Mesenteric fat pad (tissue), 1 donor: ENCODE measurements at regions not wholly inside any gene's neighbourhood (a gene's known extent, or its start where the extent isn't known, plus 50 kb on each side); places are given as distances from the start of the nearest gene placed in this dataset.
"Not testable (repeated sequence)": the region's sequence is repeated elsewhere in the genome, so short reads cannot be mapped to it uniquely, and the experiment has no call there.

Experiments
- DNase-seq: peaks from one replicate; pipeline ENCODE4 v3.0.0-alpha.2; 2020; ENCODE audit warnings: low spot score
- donor health status: DM: yes; HTN: yes; CAD: no.

DNA sequence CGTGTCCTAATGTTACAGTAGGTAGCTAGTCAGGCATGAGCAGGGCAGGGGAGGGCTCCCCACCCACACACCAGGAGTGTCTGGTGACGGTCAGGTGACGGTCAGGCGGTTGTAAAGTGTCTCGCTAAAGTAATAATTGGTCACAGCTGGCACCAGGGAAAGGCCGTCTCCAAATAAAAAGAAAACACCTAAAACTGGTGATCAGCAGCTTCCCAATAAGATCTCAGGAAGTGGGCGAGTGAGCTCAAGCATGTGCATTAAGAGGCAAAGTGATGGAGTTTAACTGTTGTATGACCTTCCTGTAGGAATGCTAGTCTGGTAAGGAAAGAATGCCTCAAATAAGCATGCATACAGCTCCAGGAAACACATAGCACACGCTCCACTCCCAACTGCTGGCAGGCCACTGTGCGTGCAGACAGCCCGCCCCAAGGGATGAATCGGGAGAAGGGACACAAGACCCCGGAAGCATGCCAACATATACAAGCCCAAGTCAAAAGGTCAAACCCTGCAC lies 177.1 kb downstream of the RNF144A start:
- DNase-seq: no peak

DNA sequence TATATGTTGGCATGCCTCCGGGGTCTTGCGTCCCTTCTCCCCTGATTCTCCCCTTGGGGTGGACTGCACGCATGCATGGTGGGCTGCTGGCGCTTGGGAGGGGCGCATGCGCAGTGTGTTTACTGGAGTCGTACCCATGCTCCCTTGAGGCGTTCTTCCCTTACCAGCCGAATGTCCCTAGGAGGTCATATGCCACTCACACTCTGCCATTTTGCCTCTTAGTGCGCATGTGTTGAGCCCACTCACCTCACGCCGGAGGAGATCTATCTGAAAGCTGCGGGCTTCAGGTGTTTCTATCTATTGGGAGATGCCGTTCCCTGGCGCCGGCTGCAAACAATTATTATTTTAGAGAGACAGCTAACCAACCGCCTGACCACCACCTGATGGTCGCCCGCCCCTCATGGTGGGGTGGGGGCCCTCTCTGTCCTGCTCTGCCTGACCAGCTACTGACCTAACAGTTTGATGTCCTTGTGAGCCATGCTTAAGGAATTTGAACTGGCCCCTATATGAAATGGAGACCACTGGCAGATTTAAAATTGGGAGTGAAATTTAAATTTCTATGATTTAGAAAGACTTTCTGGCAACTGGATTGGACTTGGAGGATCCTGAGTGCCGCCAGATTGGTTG lies 179.6 kb downstream of the RNF144A start:
- no peak for DNase-seq

DNA sequence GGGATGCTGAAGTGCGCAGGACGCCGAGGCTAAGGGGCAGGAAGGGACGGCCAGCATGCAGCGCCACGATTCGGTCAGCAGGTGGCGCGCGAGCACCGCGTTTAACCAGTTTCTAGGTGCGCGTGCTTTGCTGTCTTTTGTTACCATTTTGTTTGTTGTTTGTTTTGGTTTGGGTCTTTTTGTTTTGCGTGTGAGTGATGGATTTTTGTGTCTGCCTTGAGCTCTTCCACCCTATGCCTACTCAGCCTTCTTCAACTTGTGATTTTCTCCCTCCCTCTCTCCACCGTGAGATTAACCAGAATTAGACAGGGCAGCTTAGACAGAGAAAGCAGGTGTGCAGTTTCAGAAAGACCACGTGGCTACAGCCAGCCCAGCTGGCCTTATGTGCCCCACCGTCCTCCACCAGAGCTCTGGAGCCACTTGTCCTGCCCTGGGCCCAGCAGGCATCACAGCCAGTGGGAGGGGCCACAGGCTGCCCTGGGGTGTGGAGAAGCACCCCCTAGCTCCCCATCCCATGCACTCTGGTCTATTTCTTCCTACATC lies 180.2 kb downstream of the RNF144A start:
- DNase-seq: no peak

DNA sequence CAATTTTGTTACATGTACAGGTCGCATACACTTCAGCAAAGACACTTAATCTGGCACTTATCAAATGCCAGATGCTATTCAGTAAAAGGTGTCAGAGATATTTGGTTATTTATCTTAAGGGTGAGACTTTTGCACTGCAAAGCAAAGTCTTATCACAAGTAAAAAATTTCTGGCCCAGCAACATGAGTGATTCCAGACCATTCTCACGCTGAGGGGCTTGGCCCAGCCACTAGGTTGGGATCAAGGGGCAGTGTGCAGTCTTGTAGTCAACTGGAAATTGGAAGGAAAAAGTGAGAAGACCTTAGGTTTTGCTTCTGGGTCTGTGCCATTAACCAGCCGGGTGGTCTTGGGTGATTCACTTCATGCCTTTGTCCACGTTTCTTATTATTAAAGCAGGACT lies 181.6 kb downstream of the RNF144A start:
- no peak for DNase-seq

DNA sequence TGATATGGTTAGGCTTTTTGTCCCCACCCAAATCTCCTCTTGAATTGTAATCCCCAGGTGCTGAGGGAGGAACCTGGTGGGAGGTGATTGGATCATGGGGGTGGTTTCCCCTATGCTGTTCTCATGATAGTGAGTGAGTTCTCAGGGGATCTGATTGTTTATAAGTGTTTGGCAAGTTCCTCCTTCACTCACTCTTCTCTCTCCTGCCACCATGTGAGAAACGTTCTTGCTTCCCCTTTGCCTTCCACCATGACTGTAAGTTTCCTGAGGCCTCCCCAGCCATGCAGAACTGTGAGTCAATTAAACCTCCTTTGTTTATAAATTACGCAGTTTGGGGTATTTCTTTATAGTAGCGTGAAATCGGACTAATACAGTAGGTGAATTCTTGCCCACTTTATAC lies 182.5 kb downstream of the RNF144A start:
- DNase-seq: not testable (repeated sequence)

DNA sequence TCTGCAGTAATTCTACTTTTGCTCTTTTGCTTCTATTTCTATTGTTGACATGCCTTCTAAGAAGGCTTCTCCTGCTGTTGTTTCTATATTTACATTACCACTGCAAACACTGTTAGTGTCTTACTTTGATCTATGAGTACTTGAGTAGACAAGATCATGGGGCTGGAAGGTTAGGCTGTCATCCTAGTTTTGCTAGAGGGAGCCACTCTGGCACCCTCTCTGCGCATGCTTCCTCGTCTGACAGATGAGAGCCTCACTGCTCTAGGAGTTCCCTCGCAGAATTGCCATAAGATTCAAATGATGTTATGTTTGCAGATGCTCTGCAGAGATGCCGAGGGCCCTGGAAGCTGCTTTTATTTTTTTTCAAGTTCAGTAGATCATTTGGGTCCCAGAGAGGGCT lies 185.6 kb downstream of the RNF144A start:
- no peak for DNase-seq

DNA sequence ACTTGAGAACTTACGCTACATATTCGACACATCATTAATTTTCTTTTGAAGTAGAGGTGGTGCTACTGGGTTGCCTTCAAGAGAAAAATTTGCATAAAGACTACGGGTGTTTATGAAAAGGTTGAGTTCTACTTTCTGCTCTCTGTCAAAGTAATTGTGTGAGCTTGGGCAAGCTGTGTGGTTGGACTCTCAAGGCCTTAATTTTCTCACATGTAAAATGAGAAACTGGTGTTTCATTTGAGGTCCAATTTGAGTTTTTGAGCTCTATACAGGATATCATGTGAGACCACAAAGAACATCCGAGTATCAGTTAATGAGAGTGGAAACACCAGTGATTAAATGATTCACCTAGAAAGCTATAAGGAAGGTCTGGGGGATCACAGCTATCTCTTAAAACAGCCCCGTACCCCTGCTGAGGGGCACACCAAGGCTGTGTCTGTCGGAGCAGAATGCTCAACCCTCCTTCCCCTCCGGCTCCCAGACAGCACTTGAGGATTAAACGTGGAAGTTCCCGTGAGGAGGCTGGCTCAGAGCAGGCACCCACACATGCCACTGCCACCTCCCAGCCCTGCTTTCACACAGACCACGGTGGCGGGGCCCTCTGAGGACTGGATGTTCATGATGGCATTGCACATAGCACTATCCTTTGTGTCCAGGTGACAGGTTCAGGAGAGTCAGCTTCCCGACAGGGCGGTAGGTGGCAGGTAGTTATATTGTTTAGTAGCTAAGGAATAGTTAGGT lies 191.8 kb downstream of the RNF144A start:
- no peak for DNase-seq

DNA sequence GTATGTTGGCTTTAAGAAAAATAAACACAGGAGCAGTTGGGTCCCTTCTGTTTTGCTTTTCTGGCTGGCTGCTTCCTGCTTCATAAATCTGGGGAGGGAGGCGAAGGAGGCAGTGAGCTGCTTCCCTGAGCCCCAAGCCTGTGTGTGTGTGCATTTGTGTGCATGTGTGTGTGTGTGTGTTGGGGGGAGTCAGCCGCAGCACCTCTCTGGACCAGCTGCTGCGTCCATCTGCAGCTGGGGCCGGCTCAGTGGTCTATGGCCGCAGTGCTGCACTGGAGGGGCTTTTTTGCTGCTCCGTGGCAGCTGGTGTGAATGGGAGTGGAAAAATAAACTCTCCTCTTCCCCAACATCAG lies 192.3 kb downstream of the RNF144A start:
- DNase-seq: no peak

DNA sequence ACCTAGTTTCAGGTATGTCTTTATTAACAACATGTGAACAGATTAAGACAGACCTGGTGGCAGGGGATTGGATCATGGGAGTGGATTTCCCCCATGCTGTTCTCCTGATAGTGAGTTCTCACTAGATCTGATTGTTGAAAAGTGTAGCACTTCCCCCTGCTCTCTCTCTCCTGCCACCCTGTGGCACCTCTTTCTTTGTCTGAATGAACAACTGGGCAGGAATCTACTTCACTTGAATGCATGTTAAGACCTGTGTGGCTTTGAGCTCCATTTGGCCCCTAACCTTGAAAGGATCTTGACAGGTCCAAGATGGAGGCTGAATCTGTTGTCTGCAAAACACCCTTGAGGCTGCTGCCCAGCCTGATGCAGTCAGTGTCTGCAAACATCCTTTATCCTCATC lies 194.4 kb downstream of the RNF144A start:
- DNase-seq: no peak

DNA sequence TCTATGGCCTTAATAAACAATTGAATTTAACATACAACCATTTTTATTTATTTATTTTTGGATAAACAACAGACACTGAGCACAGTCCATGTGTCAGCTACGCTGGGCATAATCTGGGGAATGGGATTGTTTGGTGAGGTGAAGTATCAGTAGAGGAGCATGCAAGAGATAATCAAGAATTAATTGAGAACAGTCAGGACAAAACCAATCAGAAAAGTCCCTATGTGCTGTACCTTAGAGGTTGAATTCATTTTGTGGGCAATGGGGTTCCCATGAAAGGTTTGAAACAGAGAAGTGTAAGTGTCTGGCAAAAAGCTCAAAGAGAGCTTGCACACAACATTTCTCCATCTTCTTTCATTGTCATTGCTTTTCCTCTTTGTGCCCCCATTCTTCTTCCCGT lies 198.2 kb downstream of the RNF144A start:
- DNase-seq: no peak

DNA sequence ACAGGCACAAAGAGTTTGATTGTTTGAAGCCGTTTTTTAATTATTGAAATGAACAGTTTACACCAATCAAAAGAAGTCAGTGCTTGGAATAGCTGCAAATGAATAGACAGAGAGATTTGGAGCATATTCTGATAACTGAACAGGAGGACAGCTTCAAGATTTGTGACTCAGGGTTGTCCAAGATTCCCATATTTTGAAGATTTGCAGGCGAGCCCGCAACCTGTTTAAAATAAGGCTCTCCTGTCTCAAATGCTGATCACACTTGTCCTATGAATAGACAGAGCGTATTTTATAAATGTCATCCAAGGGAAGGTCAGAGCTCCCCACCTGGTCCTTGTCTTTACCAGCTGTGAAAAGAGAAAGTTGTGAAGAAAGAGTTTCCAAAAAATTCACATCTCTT lies 198.7 kb downstream of the RNF144A start:
- DNase-seq: no peak

DNA sequence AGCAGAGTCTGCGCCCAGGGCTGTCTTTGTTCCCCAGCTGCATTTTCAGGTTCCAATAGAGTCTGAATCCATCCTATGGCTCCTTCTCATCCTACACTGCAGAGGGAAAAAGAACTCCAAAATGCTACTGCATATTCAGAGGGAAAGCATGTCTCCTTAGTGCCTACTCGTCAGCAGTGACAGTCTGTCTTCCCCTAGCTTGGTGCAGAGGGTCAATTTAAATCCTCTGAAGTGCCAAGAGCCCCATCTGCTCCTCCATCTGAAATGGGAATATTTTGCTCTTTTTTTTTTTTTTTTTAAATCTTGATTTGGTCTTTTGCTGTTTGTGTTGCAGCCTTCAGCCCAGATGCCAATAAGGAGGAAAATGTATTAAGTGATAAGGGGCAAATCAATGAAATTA lies 199.3 kb downstream of the RNF144A start:
- no peak for DNase-seq

DNA sequence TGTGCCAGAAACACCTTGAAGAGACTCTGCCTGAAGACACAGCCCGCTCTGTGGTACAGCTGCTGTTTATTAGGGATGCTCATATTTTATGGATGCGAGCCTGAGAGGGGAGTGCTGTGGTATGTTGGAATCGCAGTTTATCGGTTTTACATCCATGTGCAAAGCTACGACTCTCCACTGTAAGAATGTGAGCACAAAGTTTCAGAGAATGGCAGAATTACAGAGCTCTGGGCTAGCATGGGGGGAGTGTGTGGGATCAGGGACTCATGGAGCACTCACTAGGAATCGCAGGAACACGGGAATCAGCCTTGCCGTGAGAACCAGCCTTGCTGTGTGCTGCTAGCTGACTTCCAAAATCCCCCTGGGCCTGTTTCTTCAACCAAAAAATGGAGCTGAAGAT lies 199.9 kb downstream of the RNF144A start:
- DNase-seq: no peak

DNA sequence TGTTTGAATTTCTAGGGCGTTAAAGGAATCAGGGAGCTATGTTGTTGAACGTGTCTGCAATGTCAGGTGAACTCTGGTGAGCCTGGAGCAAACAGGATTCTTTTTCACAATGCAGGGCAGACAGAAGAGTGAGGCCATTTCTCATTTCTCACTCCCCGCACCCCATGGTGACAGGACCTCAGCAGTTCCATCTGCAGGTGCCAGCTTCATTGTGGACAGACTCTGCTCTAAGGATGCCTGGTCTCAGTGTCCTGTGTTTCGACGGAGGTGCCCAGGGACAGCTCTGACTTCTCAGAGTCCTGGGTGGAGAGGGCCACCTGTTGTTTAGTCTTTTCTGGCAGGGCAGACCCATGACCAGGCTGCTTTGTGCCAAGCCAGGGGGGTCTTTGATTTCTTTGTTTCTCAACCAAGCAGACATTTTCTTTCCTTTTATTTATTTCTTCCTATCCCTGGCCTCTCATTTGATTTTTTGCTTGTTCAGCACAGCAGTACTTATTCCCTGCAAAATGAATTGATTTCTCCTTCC lies 201.5 kb downstream of the RNF144A start:
- no peak for DNase-seq

DNA sequence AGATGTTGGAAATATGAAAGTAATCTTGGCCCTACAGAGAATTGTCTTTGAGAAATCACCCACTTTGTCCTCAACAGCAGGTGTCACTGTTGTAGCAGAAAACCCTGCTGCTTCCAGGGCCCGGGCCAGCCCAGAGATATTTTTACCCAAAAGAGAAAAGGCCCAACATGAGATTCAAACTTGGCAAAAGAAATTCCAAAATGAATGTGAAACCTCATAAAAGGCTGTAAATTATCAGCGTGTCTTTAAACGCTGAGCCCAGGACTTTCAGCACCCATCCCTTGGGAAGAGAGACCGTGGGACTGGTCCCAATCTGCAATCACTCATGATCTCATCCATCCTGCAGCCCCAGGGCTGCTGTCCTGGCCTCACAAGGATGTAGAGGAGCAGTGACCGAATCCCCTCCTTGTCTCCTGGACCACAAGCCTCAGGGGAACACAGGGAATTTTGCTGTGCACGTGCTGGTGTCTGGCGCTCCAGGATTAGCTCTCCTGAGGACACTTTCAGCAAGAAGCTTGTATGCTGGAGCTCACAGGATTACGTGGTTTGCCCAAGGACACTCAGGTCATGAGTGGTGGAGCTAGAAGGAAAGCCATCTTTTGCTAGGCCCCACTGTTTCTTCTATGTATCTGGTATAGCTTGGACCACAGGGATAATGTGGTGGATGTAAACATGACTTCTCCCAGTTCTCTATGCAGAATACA lies 202.1 kb downstream of the RNF144A start:
- DNase-seq: no peak

DNA sequence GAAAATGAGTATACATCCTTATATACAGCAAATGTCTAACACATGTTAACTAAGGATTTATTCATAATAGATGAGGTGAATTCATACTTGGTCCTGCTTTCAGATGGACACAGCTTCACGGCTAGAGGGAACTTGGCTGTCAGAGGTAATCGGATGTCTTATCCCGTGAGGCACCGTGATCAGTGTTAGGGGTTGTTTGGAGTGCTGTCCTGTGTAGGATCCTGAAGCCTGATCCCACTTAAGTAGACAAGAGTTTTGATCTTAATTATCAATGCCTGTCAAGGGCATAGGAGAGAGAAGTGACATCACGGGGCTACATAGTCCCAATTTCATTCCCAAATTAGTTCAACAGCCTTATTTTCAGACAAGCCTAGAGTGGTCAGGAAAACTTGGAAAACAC lies 204.6 kb downstream of the RNF144A start:
- DNase-seq: no peak

DNA sequence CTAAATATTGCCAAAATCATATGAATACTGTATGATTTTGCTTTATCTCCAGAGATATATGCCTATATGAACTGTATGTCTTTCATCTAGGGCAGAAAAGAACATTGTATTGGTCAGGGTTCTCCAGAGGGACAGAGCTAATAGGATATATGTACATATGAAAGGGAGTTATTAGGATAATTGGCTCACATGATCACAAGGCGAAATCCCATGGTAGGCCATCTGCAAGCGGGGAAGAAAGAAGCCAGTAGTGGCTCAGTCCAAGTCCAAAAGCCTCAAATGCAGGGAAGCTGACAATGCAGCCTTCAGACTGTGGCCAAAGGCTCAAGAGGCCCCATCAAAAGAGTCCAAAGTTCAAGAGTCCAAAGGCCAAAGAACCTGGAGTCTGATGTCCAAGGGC lies 209.9 kb downstream of the RNF144A start:
- no peak for DNase-seq

DNA sequence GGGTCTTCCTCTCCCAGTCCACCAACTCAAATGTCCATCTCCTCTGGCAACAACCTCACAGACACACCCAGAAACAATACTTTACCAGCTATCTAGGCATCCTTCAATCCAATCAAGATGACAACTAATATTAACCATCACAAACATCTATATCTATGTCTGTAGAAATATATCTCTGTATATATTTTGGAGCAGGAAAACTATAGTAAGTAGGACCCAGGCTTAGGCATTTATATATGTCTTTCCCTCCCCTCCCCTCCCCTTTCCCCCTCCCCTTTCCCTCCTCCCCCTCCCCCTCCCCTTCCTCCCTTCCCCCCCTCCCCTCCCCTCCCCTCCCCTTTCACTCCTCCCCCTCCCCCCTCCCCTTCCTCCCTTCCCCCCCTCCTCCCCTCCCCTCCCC lies 210.5 kb downstream of the RNF144A start:
- no peak for DNase-seq

DNA sequence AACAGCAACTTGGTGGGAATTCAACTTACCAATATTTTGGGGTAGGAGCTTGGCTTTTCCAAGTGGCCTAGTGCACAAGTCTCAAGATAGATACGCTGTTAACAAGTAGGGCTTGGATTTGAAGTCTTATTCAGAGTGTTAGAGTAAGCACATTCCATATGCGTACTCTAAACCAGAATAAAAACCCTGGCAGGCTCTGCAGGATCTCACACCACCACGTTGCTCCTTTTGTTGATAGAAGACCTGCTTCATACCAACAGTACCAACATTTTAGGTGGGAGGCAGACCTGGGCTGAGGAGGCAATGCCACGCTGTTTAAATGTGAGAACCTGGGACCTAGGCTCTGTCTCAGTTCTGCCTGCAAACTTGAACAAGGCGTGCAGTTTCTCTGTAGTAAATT lies 214.0 kb downstream of the RNF144A start:
- no peak for DNase-seq

DNA sequence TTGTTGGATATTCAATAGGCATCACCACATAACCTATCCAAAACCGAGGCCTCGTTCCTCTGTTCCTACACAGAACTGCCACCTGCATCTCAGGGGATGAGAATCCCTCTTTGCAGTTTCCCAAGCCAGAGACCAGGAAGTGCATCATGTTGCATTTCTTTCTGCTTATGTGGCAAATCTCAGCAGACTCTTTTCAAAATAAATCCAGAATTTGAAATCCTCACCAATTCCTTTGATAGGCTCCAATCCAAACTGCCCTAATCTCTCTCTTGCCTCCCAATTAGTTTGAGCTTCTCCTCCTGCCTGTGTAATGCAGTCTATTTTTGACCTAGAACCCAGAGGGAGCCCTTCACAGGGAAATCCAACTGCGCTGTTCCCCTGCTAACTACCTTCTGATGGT lies 215.5 kb downstream of the RNF144A start:
- no peak for DNase-seq

DNA sequence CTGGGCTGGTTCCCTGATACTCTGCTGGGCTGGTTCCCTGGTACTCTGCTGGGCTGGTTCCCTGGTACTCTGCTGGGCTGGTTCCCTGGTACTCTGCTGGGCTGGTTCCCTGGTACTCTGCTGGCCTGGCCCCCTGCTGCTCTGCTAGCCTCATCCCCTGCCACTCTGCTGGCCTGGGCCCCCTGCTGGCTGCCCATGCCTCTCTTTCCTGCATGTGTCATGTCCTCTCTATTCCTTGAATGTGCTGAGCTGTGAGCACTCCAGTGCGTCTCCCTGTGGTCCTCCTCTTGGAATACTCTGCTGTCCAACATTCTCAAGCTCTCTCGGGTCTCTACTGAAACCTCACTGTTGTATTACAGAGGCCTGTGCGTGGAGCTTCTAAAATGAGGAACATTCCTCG lies 216.3 kb downstream of the RNF144A start:
- DNase-seq: no peak

DNA sequence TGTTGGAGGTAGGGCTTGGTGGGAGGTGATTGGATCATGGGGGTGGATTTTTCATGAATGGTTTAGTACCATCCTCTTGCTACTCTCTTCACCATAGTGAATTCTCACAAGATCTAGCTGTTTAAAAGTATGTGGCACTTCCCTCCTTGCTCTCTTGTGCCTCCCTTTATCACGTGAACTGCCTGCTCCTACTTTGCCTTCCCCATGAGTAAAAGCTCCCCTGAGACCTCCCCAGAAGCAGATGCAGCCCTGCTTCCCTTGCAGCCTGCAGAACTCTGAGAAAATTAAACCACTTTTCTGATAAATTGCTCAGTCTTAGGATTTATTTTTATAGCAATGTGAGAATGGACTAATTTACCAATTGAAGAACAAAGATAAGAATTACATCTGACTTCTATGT lies 223.1 kb downstream of the RNF144A start:
- DNase-seq: no peak
